Astrocyte (in vitro differentiated cells and primary cell): ENCODE measurements at regions not wholly inside any gene's neighbourhood (a gene's known extent, or its start where the extent isn't known, plus 50 kb on each side); places are given as distances from the start of the nearest gene placed in this dataset.

Source experiments
- DNase-seq: peaks from one replicate; pipeline ENCODE4 v3.0.0-alpha.2; 2010; ENCODE audit warnings: low read depth
- FAIRE-seq: peaks from 2 replicates; lab custom pipeline; 2011; peaks lifted over from hg19 to GRCh38; lab: Jason Lieb, UNC
- H2AFZ ChIP-seq: 2 replicates; pipeline ENCODE4 v1.6.0; 2012; ENCODE audit warnings: low read depth, low read length, inconsistent platforms
- H3K27ac ChIP-seq: 2 replicates; pipeline ENCODE4 v1.5.1; 2011; ENCODE audit warnings: low read depth, low read length, inconsistent platforms
- H3K27me3 ChIP-seq: 2 replicates; pipeline ENCODE4 v1.6.0; 2011; ENCODE audit warnings: low read length, inconsistent platforms; ENCODE audit not compliant: insufficient read depth
- H3K36me3 ChIP-seq: 2 replicates; pipeline ENCODE4 v1.5.1; 2011; ENCODE audit warnings: low read length, inconsistent platforms; ENCODE audit not compliant: insufficient read depth
- H3K4me1 ChIP-seq: 2 replicates; pipeline ENCODE4 v1.5.1; 2011; ENCODE audit warnings: low read length, inconsistent platforms; ENCODE audit not compliant: insufficient read depth
- H3K4me2 ChIP-seq: 2 replicates; pipeline ENCODE4 v1.6.0; 2012; ENCODE audit warnings: low read length, inconsistent platforms
- H3K4me3 ChIP-seq: 2 replicates; pipeline ENCODE4 v1.5.1; 2011; ENCODE audit warnings: low read depth, mild to moderate bottlenecking, low read length, inconsistent platforms; ENCODE audit not compliant: insufficient read depth
- H3K79me2 ChIP-seq: 2 replicates; pipeline ENCODE4 v1.6.0; 2012; ENCODE audit warnings: mild to moderate bottlenecking, low read length, inconsistent platforms; ENCODE audit not compliant: insufficient read depth
- H3K9ac ChIP-seq: 2 replicates; pipeline ENCODE4 v1.6.0; 2012; ENCODE audit warnings: mild to moderate bottlenecking, low read length, inconsistent platforms
- H3K9me3 ChIP-seq: 2 replicates; pipeline ENCODE4 v1.5.1; 2012; ENCODE audit warnings: low read depth, mild to moderate bottlenecking, low read length, inconsistent platforms; ENCODE audit not compliant: insufficient read depth
- H4K20me1 ChIP-seq: 2 replicates; pipeline ENCODE4 v1.6.0; 2012; ENCODE audit warnings: low read length, inconsistent platforms; ENCODE audit not compliant: insufficient read depth
- H3K27ac Mint-ChIP-seq: one replicate; pipeline ENCODE4 v1.8.0; 2021; ENCODE audit warnings: mild to moderate bottlenecking, mixed read lengths; ENCODE audit not compliant: unreplicated experiment
- H3K27me3 Mint-ChIP-seq: one replicate; pipeline ENCODE4 v1.8.0; 2021; ENCODE audit warnings: low read depth, mixed read lengths; ENCODE audit not compliant: unreplicated experiment
- H3K36me3 Mint-ChIP-seq: one replicate; pipeline ENCODE4 v1.8.0; 2021; ENCODE audit warnings: low read depth, mixed read lengths; ENCODE audit not compliant: unreplicated experiment
- H3K4me1 Mint-ChIP-seq: one replicate; pipeline ENCODE4 v1.8.0; 2021; ENCODE audit warnings: low read depth, mixed read lengths; ENCODE audit not compliant: unreplicated experiment
- H3K4me3 Mint-ChIP-seq: one replicate; pipeline ENCODE4 v1.8.0; 2021; ENCODE audit warnings: mild to moderate bottlenecking, moderate library complexity, mixed read lengths; ENCODE audit not compliant: unreplicated experiment
- H3K9me3 Mint-ChIP-seq: one replicate; pipeline ENCODE4 v1.8.0; 2021; ENCODE audit warnings: mild to moderate bottlenecking, mixed read lengths; ENCODE audit not compliant: unreplicated experiment
- CTCF ChIP-seq: IDR thresholded peaks from 2 replicates; pipeline ENCODE4 v1.5.1; 2011; ENCODE audit warnings: low read depth, mild to moderate bottlenecking, inconsistent platforms, low read length, moderate library complexity; ENCODE audit not compliant: insufficient read depth
- EZH2 ChIP-seq: IDR thresholded peaks from 2 replicates; pipeline ENCODE4 v1.6.1; 2012; ENCODE audit warnings: mild to moderate bottlenecking, low read length, inconsistent platforms; ENCODE audit not compliant: insufficient read depth

GRCh38 chr4:17288151-17288550, 223.7 kb downstream of the QDPR start:
- Histone ChIP-seq H3K27ac (no peak overlapping the region), H3K4me3 (no peak overlapping the region), H3K4me2 (no peak overlapping the region), H3K36me3 (no peaks in the 10 kb centered on the region), H2AFZ (no peak overlapping the region), H4K20me1 (no peaks in the 10 kb centered on the region), H3K9me3 (no peaks in the 10 kb centered on the region), H3K4me1 (no peaks in the 10 kb centered on the region), H3K9ac (no peak overlapping the region), H3K27me3 (no peaks in the 10 kb centered on the region), H3K79me2 (no peaks in the 10 kb centered on the region)
- Mint-ChIP-seq H3K36me3 (no peaks in the 10 kb centered on the region), H3K27me3 (no peaks in the 10 kb centered on the region), H3K4me1 (no peaks in the 10 kb centered on the region), H3K4me3 (no peak overlapping the region), H3K9me3 (peaks cover under 1% of the 10 kb centered on the region), H3K27ac (no peak overlapping the region)
- DNase-seq (no peak), FAIRE-seq (no peak)
- TF ChIP-seq CTCF (no peak), EZH2 (no peak)

- TF ChIP-seq CTCF (no peak), EZH2 (no peak)
- Histone ChIP-seq H3K9ac (no peak overlapping the region), H4K20me1 (no peaks in the 10 kb centered on the region), H2AFZ (no peak overlapping the region), H3K27me3 (no peaks in the 10 kb centered on the region), H3K27ac (no peak overlapping the region), H3K9me3 (no peaks in the 10 kb centered on the region), H3K79me2 (no peaks in the 10 kb centered on the region), H3K36me3 (no peaks in the 10 kb centered on the region), H3K4me2 (no peak overlapping the region), H3K4me1 (no peaks in the 10 kb centered on the region), H3K4me3 (no peak overlapping the region)
- Mint-ChIP-seq H3K27me3 (no peaks in the 10 kb centered on the region), H3K4me3 (no peak overlapping the region), H3K36me3 (no peaks in the 10 kb centered on the region), H3K27ac (no peak overlapping the region), H3K9me3 (no peaks in the 10 kb centered on the region), H3K4me1 (no peaks in the 10 kb centered on the region)
- FAIRE-seq (no peak), DNase-seq (no peak)
Measured at GRCh38 chr4:17286752-17287460, 225.0 kb downstream of the QDPR start.

GRCh38 chr4:17285747-17286146, 226.1 kb downstream of the QDPR start:
- no peak for FAIRE-seq
- H3K27me3 ChIP-seq: no peaks in the 10 kb centered on the region
- no peak overlapping the region for H3K27ac Mint-ChIP-seq

More at GRCh38 chr4:17285747-17286146, 226.1 kb downstream of the QDPR start:
- TF ChIP-seq CTCF (no peak), EZH2 (no peak)
- Mint-ChIP-seq H3K36me3 (no peaks in the 10 kb centered on the region), H3K27me3 (no peaks in the 10 kb centered on the region), H3K4me1 (no peaks in the 10 kb centered on the region), H3K4me3 (no peak overlapping the region), H3K9me3 (no peaks in the 10 kb centered on the region)
- H3K4me3 ChIP-seq: no peak overlapping the region
- no peak overlapping the region for H3K9ac ChIP-seq
- H3K36me3 ChIP-seq: no peaks in the 10 kb centered on the region
- no peaks in the 10 kb centered on the region for H4K20me1 ChIP-seq
- no peak overlapping the region for H3K27ac ChIP-seq
- H2AFZ ChIP-seq: no peak overlapping the region
- no peaks in the 10 kb centered on the region for H3K9me3 ChIP-seq
- H3K4me2 ChIP-seq: no peak overlapping the region
- H3K79me2 ChIP-seq: no peaks in the 10 kb centered on the region
- no peaks in the 10 kb centered on the region for H3K4me1 ChIP-seq
- DNase-seq: no peak
